Activated naive CD4-positive, alpha-beta T cell treated with anti-CD3 and anti-CD28 coated beads for 36 hours (primary cell): ENCODE measurements at regions not wholly inside any gene's neighbourhood (a gene's known extent, or its start where the extent isn't known, plus 50 kb on each side); places are given as distances from the start of the nearest gene placed in this dataset.
"Not testable (repeated sequence)": the region's sequence is repeated elsewhere in the genome, so short reads cannot be mapped to it uniquely, and the experiment has no call there.

Experiments used
- CTCF ChIA-PET: fragments of 350-600 bp; sonication (Branson Sonifier 250); formaldehyde crosslinking; loops from one replicate; lab custom pipeline; 2021; ENCODE audit warnings: antibody characterized with exemption; lab: Charles Lee
- DNase-seq: peaks from one replicate; pipeline ENCODE4 v3.0.0-alpha.2; 2020
- H3K27ac Mint-ChIP-seq: one replicate; pipeline ENCODE4 v1.8.0; 2021; ENCODE audit warnings: mild to moderate bottlenecking, mixed read lengths
- H3K27me3 Mint-ChIP-seq: one replicate; pipeline ENCODE4 v1.8.0; 2021; ENCODE audit warnings: low read depth, mixed read lengths
- H3K36me3 Mint-ChIP-seq: one replicate; pipeline ENCODE4 v1.8.0; 2021; ENCODE audit warnings: low read depth, mixed read lengths
- H3K4me1 Mint-ChIP-seq: one replicate; pipeline ENCODE4 v1.8.0; 2021; ENCODE audit warnings: low read depth, mixed read lengths
- H3K4me3 Mint-ChIP-seq: one replicate; pipeline ENCODE4 v1.8.0; 2021; ENCODE audit warnings: mild to moderate bottlenecking, moderate library complexity, mixed read lengths
- H3K9me3 Mint-ChIP-seq: one replicate; pipeline ENCODE4 v1.8.0; 2021; ENCODE audit warnings: mixed read lengths
- intact Hi-C: fragments of 100-400 bp; cut with micrococcal nuclease; formaldehyde crosslinking; loops from one replicate; pipeline ENCODE4 v1.15.1; 2023

DNA sequence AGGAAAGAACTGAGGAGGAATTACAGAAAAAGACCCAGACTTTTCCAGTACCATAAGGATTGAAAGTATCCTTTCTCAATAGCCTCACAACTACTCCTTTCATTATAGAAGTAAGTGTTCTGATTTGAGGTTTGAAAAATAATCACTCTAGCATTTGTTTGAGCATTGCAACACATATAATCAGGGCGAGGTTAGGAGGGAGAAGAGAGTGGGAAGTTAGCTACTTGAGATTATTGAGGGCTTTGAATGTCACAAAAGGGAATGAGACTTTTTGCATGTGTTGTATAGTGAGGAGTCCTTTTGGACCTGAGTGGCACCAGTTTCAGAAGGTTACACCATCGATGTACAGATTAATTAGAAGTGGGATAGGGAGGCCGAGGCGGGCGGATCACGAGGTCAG, 65.2 kb upstream of the TNIK start:
- Mint-ChIP-seq H3K4me1 (no peaks in the 10 kb centered on the region), H3K4me3 (no peak overlapping the region), H3K27ac (no peak overlapping the region), H3K36me3 (no peaks in the 10 kb centered on the region), H3K27me3 (no peaks in the 10 kb centered on the region), H3K9me3 (no peaks in the 10 kb centered on the region)
- DNase-seq: no peak
- CTCF ChIA-PET: interaction anchor here (1.0 kb wide), 1 partner anchor 120 kb away, joined by 3 read pairs; no protein-coding TSS in a partner anchor
- intact Hi-C loops: no loop called here

GRCh38 chr3:171524921-171525310, 64.7 kb upstream of the TNIK start:
- Mint-ChIP-seq H3K27ac (no peak overlapping the region), H3K27me3 (no peaks in the 10 kb centered on the region), H3K9me3 (no peaks in the 10 kb centered on the region), H3K36me3 (no peaks in the 10 kb centered on the region), H3K4me3 (no peak overlapping the region), H3K4me1 (no peaks in the 10 kb centered on the region)
- intact Hi-C loops: no loop called here
- DNase-seq: no peak
- CTCF ChIA-PET: no interaction called here

GRCh38 chr3:171522651-171523050, 62.4 kb upstream of the TNIK start:
- Mint-ChIP-seq H3K27ac (no peak overlapping the region), H3K4me1 (no peaks in the 10 kb centered on the region), H3K9me3 (no peaks in the 10 kb centered on the region), H3K36me3 (no peaks in the 10 kb centered on the region), H3K4me3 (no peak overlapping the region), H3K27me3 (no peaks in the 10 kb centered on the region)
- CTCF ChIA-PET: interaction anchor here (0.7 kb wide), 1 partner anchor 63 kb away, joined by 3 read pairs; no protein-coding TSS in a partner anchor
- DNase-seq: no peak
- intact Hi-C loops: no loop called here

GRCh38 chr3:171519423-171519822, 59.2 kb upstream of the TNIK start:
- H3K9me3 Mint-ChIP-seq, DNase-seq, H3K4me3 Mint-ChIP-seq, intact Hi-C loops, CTCF ChIA-PET, H3K27ac Mint-ChIP-seq, H3K4me1 Mint-ChIP-seq, H3K27me3 Mint-ChIP-seq, H3K36me3 Mint-ChIP-seq: not testable (repeated sequence)

DNA sequence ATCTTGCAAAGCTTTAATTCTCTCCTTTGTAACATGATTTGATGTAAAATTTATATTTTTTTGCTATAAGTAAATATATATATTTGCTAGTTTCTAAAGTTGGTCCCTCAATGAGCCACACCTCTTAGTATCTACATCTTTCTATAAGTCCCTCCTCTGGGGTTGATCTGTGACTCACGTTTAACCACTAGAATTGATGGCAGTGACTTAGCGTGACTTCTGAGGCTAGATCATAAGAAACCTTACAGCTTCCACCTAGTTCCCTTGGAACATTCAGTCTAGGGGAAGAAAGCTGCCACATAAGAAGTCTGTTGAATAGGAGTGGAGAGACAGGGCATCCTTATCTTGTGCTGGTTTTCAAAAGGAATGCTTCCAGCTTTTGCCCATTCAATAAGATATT, 56.6 kb upstream of the TNIK start:
- CTCF ChIA-PET: interaction anchor here (0.9 to 1.8 kb wide), 2 partner anchors 10 to 50 kb away, joined by 3 to 5 read pairs; no protein-coding TSS in a partner anchor
- no peak for DNase-seq
- Mint-ChIP-seq H3K9me3 (no peaks in the 10 kb centered on the region), H3K4me3 (no peak overlapping the region), H3K27ac (no peak overlapping the region), H3K4me1 (peaks cover 1% of the 10 kb centered on the region), H3K36me3 (no peaks in the 10 kb centered on the region), H3K27me3 (no peaks in the 10 kb centered on the region)
- intact Hi-C loops: no loop called here

- Mint-ChIP-seq H3K27me3 (no peaks in the 10 kb centered on the region), H3K4me1 (peaks cover 1% of the 10 kb centered on the region), H3K36me3 (no peaks in the 10 kb centered on the region), H3K4me3 (no peak overlapping the region), H3K27ac (no peak overlapping the region), H3K9me3 (no peaks in the 10 kb centered on the region)
- CTCF ChIA-PET: no interaction called here
- intact Hi-C loops: no loop called here
- DNase-seq: no peak
Measured at GRCh38 chr3:171514466-171514865, 54.3 kb upstream of the TNIK start.

DNA sequence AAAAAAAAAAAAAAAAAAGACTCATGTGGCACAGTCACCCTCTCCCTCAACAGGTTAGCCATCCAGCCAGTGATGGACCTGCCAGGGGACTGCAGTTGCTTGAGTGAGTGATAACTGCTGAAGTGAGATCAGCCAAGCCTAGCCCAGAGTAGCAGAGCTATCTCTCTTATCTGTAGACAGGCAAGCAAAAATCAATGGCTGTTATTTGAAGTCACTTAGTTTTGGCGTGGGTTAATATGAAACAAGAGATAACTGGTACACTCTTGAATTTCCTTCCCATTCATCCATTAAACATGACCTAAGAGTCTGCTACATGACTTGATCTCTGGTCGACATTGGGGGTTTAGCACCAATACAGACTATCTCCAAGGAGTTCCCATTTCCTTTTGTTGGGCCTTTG, 51.2 kb upstream of the TNIK start:
- Mint-ChIP-seq H3K27me3 (no peaks in the 10 kb centered on the region), H3K9me3 (no peaks in the 10 kb centered on the region), H3K4me3 (no peak overlapping the region), H3K27ac (no peak overlapping the region), H3K4me1 (no peaks in the 10 kb centered on the region), H3K36me3 (no peaks in the 10 kb centered on the region)
- DNase-seq: no peak
- CTCF ChIA-PET: no interaction called here
- intact Hi-C loops: loop anchor here (1.0 kb wide), 1 partner anchor 21 kb away; no protein-coding TSS in a partner anchor
